MM.1S (cell line): ENCODE measurements at regions not wholly inside any gene's neighbourhood (a gene's known extent, or its start where the extent isn't known, plus 50 kb on each side); places are given as distances from the start of the nearest gene placed in this dataset.

Source experiments
- CTCF ChIP-seq: fragments of 300-600 bp; sonication (generic); IDR thresholded peaks from 2 replicates; pipeline ENCODE4 v1.5.1; 2016; ENCODE audit warnings: antibody characterized with exemption, low read length, mixed read lengths
- EZH2 ChIP-seq: fragments of 300-600 bp; sonication (generic); optimal IDR thresholded peaks from 2 replicates; pipeline ENCODE3; 2017; ENCODE audit warnings: low read depth, mild to moderate bottlenecking, antibody characterized with exemption, low read length, mixed read lengths
- EZH2phosphoT487 ChIP-seq: fragments of 300-600 bp; sonication (generic); IDR thresholded peaks from 2 replicates; pipeline ENCODE4 v1.6.1; 2018; ENCODE audit warnings: antibody characterized with exemption, low read length

DNA sequence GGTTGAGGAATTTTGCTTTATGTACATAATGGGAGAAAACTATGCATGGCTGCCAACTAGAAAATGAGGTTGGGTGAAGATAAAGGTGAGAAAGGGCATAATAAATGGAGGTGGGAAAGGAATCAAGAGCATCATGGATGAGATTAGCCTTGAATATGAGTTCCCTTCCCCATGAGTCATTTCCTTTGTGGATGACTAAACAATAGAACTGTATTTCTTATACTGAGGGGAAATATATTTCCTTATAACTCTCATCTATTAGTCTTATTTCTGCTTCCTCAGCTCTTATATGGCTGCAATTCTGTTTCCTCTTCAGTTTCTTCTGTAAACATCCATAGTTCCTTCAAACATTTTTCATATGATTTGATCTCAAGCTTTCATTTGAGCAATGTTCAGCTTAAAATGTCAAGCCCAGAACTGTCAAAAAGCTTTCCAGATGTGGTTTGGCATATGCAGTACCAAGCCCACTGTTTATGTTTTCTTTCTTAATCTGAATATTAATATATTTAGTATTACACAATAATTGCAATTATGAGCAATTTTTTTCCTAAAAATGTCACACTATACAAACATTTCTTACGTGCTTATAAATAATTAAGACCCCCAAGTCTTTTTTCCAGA is 100.7 kb upstream of the GRPR start:
- TF ChIP-seq CTCF (no peak), EZH2 (no peak), EZH2phosphoT487 (no peak)
